Prostate gland (tissue), 2 donors: ENCODE measurements at regions not wholly inside any gene's neighbourhood (a gene's known extent, or its start where the extent isn't known, plus 50 kb on each side); places are given as distances from the start of the nearest gene placed in this dataset.

ENCODE experiments used
- DNase-seq: peaks from one replicate; pipeline ENCODE4 v3.0.0-alpha.2; 2019; ENCODE audit warnings: low spot score
- H3K27ac ChIP-seq, 2 donors: fragments of 200-600 bp; sonication (generic); 2 replicates each; pipeline ENCODE4 v1.5.1; 2017 to 2019
- H3K27me3 ChIP-seq: fragments of 200-600 bp; sonication (generic); replicated peaks from 2 replicates; pipeline ENCODE4 v1.5.1; 2019; ENCODE audit not compliant: insufficient read depth
- H3K36me3 ChIP-seq, 2 donors: fragments of 200-600 bp; sonication (generic); 1 replicate in 1 of 2; 2 replicates in 1 of 2; pipeline versions ENCODE4 v1.5.1 to v1.8.1; 2017 to 2019
- H3K4me1 ChIP-seq: fragments of 200-600 bp; sonication (generic); replicated peaks from 2 replicates; pipeline ENCODE4 v1.5.1; 2019
- H3K4me3 ChIP-seq, 2 donors: fragments of 200-600 bp; sonication (generic); 2 replicates each; pipeline ENCODE4 v1.5.1; 2017 to 2019
- H3K9me3 ChIP-seq: fragments of 200-600 bp; sonication (generic); 2 replicates; pipeline ENCODE4 v1.5.1; 2017
- POLR2A ChIP-seq: fragments of 450-650 bp; IDR thresholded peaks from one replicate; pipeline ENCODE4 v1.6.1; 2016; ENCODE audit warnings: antibody characterized with exemption, mild to moderate bottlenecking
- POLR2AphosphoS5 ChIP-seq: sonication (generic); formaldehyde crosslinking; IDR thresholded peaks from one replicate; pipeline ENCODE4 v1.6.1; 2017; ENCODE audit warnings: antibody characterized with exemption
- WGBS: methylation state at CpG from one replicate; pipeline ENCODE4 v1.1.5; 2018; 5-methylcytosine and 5-hydroxymethylcytosine counted together
- intact Hi-C: fragments of 100-400 bp; cut with DNase I; formaldehyde crosslinking; loops from one replicate; pipeline ENCODE4 v1.14.2; 2022
- TF ChIP-seq, protein P1 (sequence below), 4 experiments: fragments of 200-600 bp in 2 of 4; fragments of 450-650 bp in 2 of 4; sonication (generic) in 2 of 4; IDR thresholded peaks; 1 replicate in 3 of 4; 2 replicates in 1 of 4; pipeline ENCODE4 v1.5.1; 2016 to 2019; ENCODE audit warnings: antibody characterized with exemption in 4 of 4, mild to moderate bottlenecking in 2 of 4, moderate library complexity in 2 of 4

DNA sequence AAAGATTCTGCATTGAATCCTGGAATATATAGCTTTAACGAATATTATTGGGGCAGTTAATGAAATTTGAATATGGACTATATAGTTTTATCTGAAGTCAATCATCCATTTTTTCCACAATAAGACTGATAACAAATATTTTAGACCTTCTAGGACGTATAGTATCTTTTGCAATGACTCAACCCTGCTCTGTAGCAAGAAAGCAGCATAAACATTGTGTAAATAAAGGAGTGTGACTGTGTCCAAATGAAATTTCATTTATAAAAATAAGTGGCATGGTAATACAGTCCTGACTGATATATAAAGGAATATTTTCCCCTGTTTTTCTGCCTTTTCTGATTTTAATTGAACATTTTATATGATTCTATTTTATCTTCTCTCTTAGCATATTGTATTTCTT, 947.7 kb upstream of the SLIT2 start:
- no peaks in the 10 kb centered on the region for H3K36me3 ChIP-seq
- H3K4me3 ChIP-seq = no peak overlapping the region
- 61% methylated on average over 2 of the region's 2 CpGs for WGBS
- DNase-seq = no peak
- intact Hi-C loops = no loop called here
- no peaks in the 10 kb centered on the region for H3K4me1 ChIP-seq
- TF ChIP-seq, protein P1, sequence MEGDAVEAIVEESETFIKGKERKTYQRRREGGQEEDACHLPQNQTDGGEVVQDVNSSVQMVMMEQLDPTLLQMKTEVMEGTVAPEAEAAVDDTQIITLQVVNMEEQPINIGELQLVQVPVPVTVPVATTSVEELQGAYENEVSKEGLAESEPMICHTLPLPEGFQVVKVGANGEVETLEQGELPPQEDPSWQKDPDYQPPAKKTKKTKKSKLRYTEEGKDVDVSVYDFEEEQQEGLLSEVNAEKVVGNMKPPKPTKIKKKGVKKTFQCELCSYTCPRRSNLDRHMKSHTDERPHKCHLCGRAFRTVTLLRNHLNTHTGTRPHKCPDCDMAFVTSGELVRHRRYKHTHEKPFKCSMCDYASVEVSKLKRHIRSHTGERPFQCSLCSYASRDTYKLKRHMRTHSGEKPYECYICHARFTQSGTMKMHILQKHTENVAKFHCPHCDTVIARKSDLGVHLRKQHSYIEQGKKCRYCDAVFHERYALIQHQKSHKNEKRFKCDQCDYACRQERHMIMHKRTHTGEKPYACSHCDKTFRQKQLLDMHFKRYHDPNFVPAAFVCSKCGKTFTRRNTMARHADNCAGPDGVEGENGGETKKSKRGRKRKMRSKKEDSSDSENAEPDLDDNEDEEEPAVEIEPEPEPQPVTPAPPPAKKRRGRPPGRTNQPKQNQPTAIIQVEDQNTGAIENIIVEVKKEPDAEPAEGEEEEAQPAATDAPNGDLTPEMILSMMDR (IDR thresholded peaks at IDR 0.05) = no peak
- TF ChIP-seq POLR2A (no peak), POLR2AphosphoS5 (no peak)
- no peaks in the 10 kb centered on the region for H3K9me3 ChIP-seq
- H3K27ac ChIP-seq = no peak overlapping the region
- H3K27me3 ChIP-seq = no peaks in the 10 kb centered on the region

DNA sequence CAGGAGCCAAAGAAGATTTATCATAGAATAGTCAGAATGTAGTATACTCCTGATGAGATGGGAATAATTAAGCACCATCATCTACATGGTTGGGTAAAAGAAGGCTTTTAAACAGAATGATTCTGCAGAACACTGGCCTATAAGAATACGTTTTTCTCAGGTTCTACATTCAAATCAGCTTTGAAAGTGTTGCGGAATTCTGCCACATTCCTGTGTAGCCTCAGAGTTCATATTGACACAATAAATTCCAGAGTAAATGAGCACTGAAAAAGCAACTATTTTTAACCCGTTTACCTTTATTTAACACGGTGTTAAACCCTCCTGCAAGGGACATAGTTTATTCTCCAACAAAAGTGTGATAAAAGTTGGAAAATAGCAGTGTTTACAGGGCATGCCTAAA, 950.2 kb upstream of the SLIT2 start:
- Histone ChIP-seq H3K4me3 (no peak overlapping the region), H3K4me1 (no peaks in the 10 kb centered on the region), H3K27me3 (no peaks in the 10 kb centered on the region), H3K27ac (no peak overlapping the region), H3K36me3 (no peaks in the 10 kb centered on the region), H3K9me3 (no peaks in the 10 kb centered on the region)
- DNase-seq = no peak
- intact Hi-C loops = no loop called here
- no peak for TF ChIP-seq POLR2A
- TF ChIP-seq, protein P1 (IDR thresholded peaks at IDR 0.05) = no peak
- TF ChIP-seq POLR2AphosphoS5 = no peak
- 50% methylated on average over 4 of the region's 4 CpGs for WGBS

DNA sequence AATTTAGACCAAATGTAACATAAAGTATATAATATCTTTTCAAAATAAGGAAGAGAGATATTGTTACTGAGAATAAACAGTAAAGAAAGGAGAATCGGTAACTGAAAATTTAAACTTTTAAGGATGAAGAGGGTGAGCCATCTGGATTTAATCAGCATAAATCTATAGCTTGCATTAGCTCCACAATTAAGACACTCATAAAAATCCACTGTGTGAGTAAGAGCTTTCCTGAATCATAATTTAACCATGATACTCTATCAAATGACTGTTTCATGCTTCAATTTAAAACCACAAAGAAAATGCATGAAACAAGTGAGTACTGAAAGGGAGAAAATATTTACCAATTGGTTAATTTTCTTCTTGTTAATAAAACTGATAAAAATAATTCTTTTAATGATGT, 951.5 kb upstream of the SLIT2 start:
- WGBS = 59% methylated on average over 1 of the region's 1 CpG
- no peak overlapping the region for H3K27ac ChIP-seq
- DNase-seq = no peak
- H3K4me1 ChIP-seq = no peaks in the 10 kb centered on the region
- H3K4me3 ChIP-seq = no peak overlapping the region
- H3K36me3 ChIP-seq = no peaks in the 10 kb centered on the region
- H3K9me3 ChIP-seq = no peaks in the 10 kb centered on the region
- no peak for TF ChIP-seq POLR2A
- TF ChIP-seq, protein P1 (IDR thresholded peaks at IDR 0.05) = no peak
- TF ChIP-seq POLR2AphosphoS5 = no peak
- intact Hi-C loops = no loop called here
- H3K27me3 ChIP-seq = no peaks in the 10 kb centered on the region

GRCh38 chr4:19298998-19299397, 952.7 kb upstream of the SLIT2 start:
- H3K36me3 ChIP-seq = no peaks in the 10 kb centered on the region
- no peaks in the 10 kb centered on the region for H3K9me3 ChIP-seq
- no peaks in the 10 kb centered on the region for H3K27me3 ChIP-seq
- WGBS = 78% methylated on average over 3 of the region's 3 CpGs
- no peak for TF ChIP-seq POLR2A
- no peak for TF ChIP-seq POLR2AphosphoS5
- TF ChIP-seq, protein P1 (IDR thresholded peaks at IDR 0.05) = no peak
- DNase-seq = no peak
- no peaks in the 10 kb centered on the region for H3K4me1 ChIP-seq
- no peak overlapping the region for H3K4me3 ChIP-seq
- intact Hi-C loops = no loop called here
- no peak overlapping the region for H3K27ac ChIP-seq

GRCh38 chr4:19293781-19294180, 957.9 kb upstream of the SLIT2 start:
- Histone ChIP-seq H3K36me3 (no peaks in the 10 kb centered on the region), H3K4me3 (no peak overlapping the region), H3K27me3 (no peaks in the 10 kb centered on the region), H3K9me3 (no peaks in the 10 kb centered on the region), H3K27ac (no peak overlapping the region), H3K4me1 (no peaks in the 10 kb centered on the region)
- TF ChIP-seq, protein P1 (IDR thresholded peaks at IDR 0.05) = no peak
- no peak for TF ChIP-seq POLR2AphosphoS5
- no peak for DNase-seq
- intact Hi-C loops = no loop called here
- 88% methylated on average over 1 of the region's 1 CpG for WGBS
